ENCODE measurements at regions not wholly inside any gene's neighbourhood (a gene's known extent, or its start where the extent isn't known, plus 50 kb on each side); places are given as distances from the start of the nearest gene placed in this dataset.

- H3K4me3 Mint-ChIP-seq, result no peak overlapping the region
- no peaks in the 10 kb centered on the region for H3K36me3 ChIP-seq (ENCODE audit: control insufficient read depth, insufficient read depth, low read length)
- WGBS (ENCODE audit: insufficient coverage), result no CpG with 5 or more reads among the region's 1 CpG
- H3K4me1 Mint-ChIP-seq, result no peaks in the 10 kb centered on the region
- no peak overlapping the region for H3K4me3 ChIP-seq (ENCODE audit: low read length)
- no peaks in the 10 kb centered on the region for H3K36me3 Mint-ChIP-seq
- no peak overlapping the region for H3K27ac Mint-ChIP-seq
- no peaks in the 10 kb centered on the region for H3K27me3 Mint-ChIP-seq (ENCODE audit: low read depth in 2 of 2)
- no peaks in the 10 kb centered on the region for H3K4me1 ChIP-seq (ENCODE audit: control insufficient read depth, insufficient read depth, low read length)
- no peak for DNase-seq
- H3K27me3 ChIP-seq (ENCODE audit: control insufficient read depth, insufficient read depth, low read length), result no peaks in the 10 kb centered on the region
- no peak for ATAC-seq
- no peak for TF ChIP-seq CTCF (IDR thresholded peaks at IDR 0.05)
- no peak overlapping the region for H3K27ac ChIP-seq (ENCODE audit: low read length)
- H3K9me3 Mint-ChIP-seq, result peaks cover 8 to 14% of the 10 kb centered on the region in 2 donors
- intact Hi-C loops (cut with micrococcal nuclease), result no loop called here
- peaks cover 2% of the 10 kb centered on the region for H3K9me3 ChIP-seq (ENCODE audit: control insufficient read depth, insufficient read depth, low read length)
These were observed 729.4 kb downstream of the CDH11 start for GRCh38 chr16:64392456-64392855.

GRCh38 chr16:64391063-64391600, 730.7 kb downstream of the CDH11 start:
- Mint-ChIP-seq H3K9me3 (peaks cover 6 to 14% of the 10 kb centered on the region in 2 donors), H3K4me1 (no peaks in the 10 kb centered on the region), H3K36me3 (peaks cover 3% of the 10 kb centered on the region), H3K27ac (no peak overlapping the region), H3K27me3 (ENCODE audit: low read depth in 2 of 2) (no peaks in the 10 kb centered on the region), H3K4me3 (no peak overlapping the region)
- Histone ChIP-seq H3K9me3 (ENCODE audit: control insufficient read depth, insufficient read depth, low read length) (peaks cover 3% of the 10 kb centered on the region), H3K4me1 (ENCODE audit: control insufficient read depth, insufficient read depth, low read length) (no peaks in the 10 kb centered on the region), H3K27ac (ENCODE audit: low read length) (no peak overlapping the region), H3K4me3 (ENCODE audit: low read length) (no peak overlapping the region), H3K36me3 (ENCODE audit: control insufficient read depth, insufficient read depth, low read length) (no peaks in the 10 kb centered on the region), H3K27me3 (ENCODE audit: control insufficient read depth, insufficient read depth, low read length) (no peaks in the 10 kb centered on the region)
- DNase-seq (no peak), ATAC-seq (no peak)
- 90% methylated on average over 4 of the region's 4 CpGs for WGBS (ENCODE audit: insufficient coverage)
- intact Hi-C loops (cut with micrococcal nuclease), result no loop called here
- TF ChIP-seq CTCF (IDR thresholded peaks at IDR 0.05), result no peak

- H3K27me3 ChIP-seq (ENCODE audit: control insufficient read depth, insufficient read depth, low read length), result no peaks in the 10 kb centered on the region
- no peak overlapping the region for H3K4me3 ChIP-seq (ENCODE audit: low read length)
- no peaks in the 10 kb centered on the region for H3K36me3 ChIP-seq (ENCODE audit: control insufficient read depth, insufficient read depth, low read length)
- Mint-ChIP-seq H3K36me3 (peaks cover 11% of the 10 kb centered on the region), H3K9me3 (peaks cover 8 to 18% of the 10 kb centered on the region in 2 donors), H3K4me1 (no peaks in the 10 kb centered on the region), H3K27me3 (ENCODE audit: low read depth in 2 of 2) (no peaks in the 10 kb centered on the region), H3K4me3 (no peak overlapping the region), H3K27ac (no peak overlapping the region)
- intact Hi-C loops (cut with micrococcal nuclease), result no loop called here
- ATAC-seq, result no peak
- 76% methylated on average over 3 of the region's 4 CpGs for WGBS (ENCODE audit: insufficient coverage)
- no peak for DNase-seq
- TF ChIP-seq CTCF (IDR thresholded peaks at IDR 0.05), result no peak
- no peak overlapping the region for H3K27ac ChIP-seq (ENCODE audit: low read length)
- peaks cover 3% of the 10 kb centered on the region for H3K9me3 ChIP-seq (ENCODE audit: control insufficient read depth, insufficient read depth, low read length)
- no peaks in the 10 kb centered on the region for H3K4me1 ChIP-seq (ENCODE audit: control insufficient read depth, insufficient read depth, low read length)
These were observed 731.8 kb downstream of the CDH11 start for GRCh38 chr16:64390102-64390501.

GRCh38 chr16:64384636-64385035, 737.2 kb downstream of the CDH11 start:
- H3K4me1 ChIP-seq (ENCODE audit: control insufficient read depth, insufficient read depth, low read length), result no peaks in the 10 kb centered on the region
- H3K4me3 ChIP-seq (ENCODE audit: low read length), result no peak overlapping the region
- no peaks in the 10 kb centered on the region for H3K4me1 Mint-ChIP-seq
- ATAC-seq (no peak), DNase-seq (no peak)
- H3K4me3 Mint-ChIP-seq, result no peak overlapping the region
- H3K27ac Mint-ChIP-seq, result no peak overlapping the region
- peaks cover 11% of the 10 kb centered on the region for H3K36me3 Mint-ChIP-seq
- intact Hi-C loops (cut with micrococcal nuclease), result no loop called here
- H3K27me3 ChIP-seq (ENCODE audit: control insufficient read depth, insufficient read depth, low read length), result no peaks in the 10 kb centered on the region
- H3K27ac ChIP-seq (ENCODE audit: low read length), result no peak overlapping the region
- 85% methylated on average over 3 of the region's 4 CpGs for WGBS (ENCODE audit: insufficient coverage)
- peaks cover 7 to 12% of the 10 kb centered on the region in 2 donors for H3K9me3 Mint-ChIP-seq
- peaks cover 16% of the 10 kb centered on the region for H3K9me3 ChIP-seq (ENCODE audit: control insufficient read depth, insufficient read depth, low read length)
- H3K36me3 ChIP-seq (ENCODE audit: control insufficient read depth, insufficient read depth, low read length), result no peaks in the 10 kb centered on the region
- no peak for TF ChIP-seq CTCF (IDR thresholded peaks at IDR 0.05)
- H3K27me3 Mint-ChIP-seq (ENCODE audit: low read depth in 2 of 2), result no peaks in the 10 kb centered on the region

Data from natural killer cell (primary cell).